ENCODE measurements at regions not wholly inside any gene's neighbourhood (a gene's known extent, or its start where the extent isn't known, plus 50 kb on each side); places are given as distances from the start of the nearest gene placed in this dataset.
"Not testable (repeated sequence)": the region's sequence is repeated elsewhere in the genome, so short reads cannot be mapped to it uniquely, and the experiment has no call there.

- no peak overlapping the region for H3K27ac ChIP-seq
- H3K27me3 ChIP-seq = no peaks in the 10 kb centered on the region
- H3K4me3 ChIP-seq = no peak overlapping the region
- TF ChIP-seq CTCF (IDR thresholded peaks at IDR 0.05) = no peak
- no peak for TF ChIP-seq POLR2A (IDR thresholded peaks at IDR 0.05)
- no peak for TF ChIP-seq EP300 (IDR thresholded peaks at IDR 0.05)
- DNase-seq (ENCODE audit: low spot score in 2 of 2) = no peak
- no peaks in the 10 kb centered on the region for H3K36me3 ChIP-seq
- WGBS, 2 donors = 51 to 64% methylated on average over 5 of the region's 5 CpGs
- no peaks in the 10 kb centered on the region for H3K9me3 ChIP-seq
- no peaks in the 10 kb centered on the region for H3K4me1 ChIP-seq
These were observed 376.4 kb downstream of the TCERG1L start for GRCh38 chr10:130935128-130935439.

GRCh38 chr10:130935897-130936550 is 375.5 kb downstream of the TCERG1L start:
- WGBS, 2 donors = 70 to 73% methylated on average over 8 to 9 of the region's 9 CpGs
- H3K27ac ChIP-seq = no peak overlapping the region
- H3K4me3 ChIP-seq = no peak overlapping the region

DNA sequence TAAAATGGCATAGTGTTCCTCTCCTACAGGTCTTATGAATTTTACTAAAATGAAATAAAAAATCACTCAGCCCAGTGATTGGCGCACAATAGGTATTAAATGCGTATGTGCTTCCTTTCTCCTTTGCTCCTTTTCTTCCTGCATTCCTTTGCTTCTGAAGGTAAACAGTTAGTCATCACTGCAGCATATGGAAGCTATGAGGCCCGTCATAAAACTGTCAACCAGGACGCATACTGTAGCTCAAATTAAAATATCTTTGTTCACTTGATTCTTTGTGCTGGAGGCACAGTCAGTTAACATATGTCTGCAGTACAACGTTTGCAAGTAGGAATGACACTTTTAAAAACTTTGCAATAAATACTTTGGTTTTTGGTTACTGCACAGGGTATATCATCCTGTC is 374.7 kb downstream of the TCERG1L start:
- H3K27me3 ChIP-seq = no peaks in the 10 kb centered on the region
- DNase-seq (ENCODE audit: low spot score in 2 of 2) = no peak
- H3K4me1 ChIP-seq = no peaks in the 10 kb centered on the region
- no peak overlapping the region for H3K27ac ChIP-seq
- 60 to 72% methylated on average over 5 of the region's 5 CpGs for WGBS, 2 donors
- no peaks in the 10 kb centered on the region for H3K36me3 ChIP-seq
- no peak overlapping the region for H3K4me3 ChIP-seq
- no peaks in the 10 kb centered on the region for H3K9me3 ChIP-seq
- TF ChIP-seq POLR2A (IDR thresholded peaks at IDR 0.05) (no peak), CTCF (IDR thresholded peaks at IDR 0.05) (no peak), EP300 (IDR thresholded peaks at IDR 0.05) (no peak)

More at GRCh38 chr10:130935897-130936550, 375.5 kb downstream of the TCERG1L start:
- no peak for DNase-seq (ENCODE audit: low spot score in 2 of 2)
- H3K27me3 ChIP-seq = no peaks in the 10 kb centered on the region
- no peaks in the 10 kb centered on the region for H3K4me1 ChIP-seq
- TF ChIP-seq CTCF (IDR thresholded peaks at IDR 0.05) (no peak), POLR2A (IDR thresholded peaks at IDR 0.05) (no peak), EP300 (IDR thresholded peaks at IDR 0.05) (no peak)
- no peaks in the 10 kb centered on the region for H3K9me3 ChIP-seq
- no peaks in the 10 kb centered on the region for H3K36me3 ChIP-seq

GRCh38 chr10:130938051-130938450 is 373.5 kb downstream of the TCERG1L start:
- DNase-seq (ENCODE audit: low spot score in 2 of 2) = no peak
- Histone ChIP-seq H3K36me3 (no peaks in the 10 kb centered on the region), H3K4me3 (no peak overlapping the region), H3K4me1 (no peaks in the 10 kb centered on the region), H3K9me3 (no peaks in the 10 kb centered on the region), H3K27me3 (no peaks in the 10 kb centered on the region), H3K27ac (no peak overlapping the region)
- WGBS, 2 donors = 82 to 92% methylated on average over 11 of the region's 11 CpGs
- TF ChIP-seq POLR2A (IDR thresholded peaks at IDR 0.05) (no peak), EP300 (IDR thresholded peaks at IDR 0.05) (no peak), CTCF (IDR thresholded peaks at IDR 0.05) (no peak)

DNA sequence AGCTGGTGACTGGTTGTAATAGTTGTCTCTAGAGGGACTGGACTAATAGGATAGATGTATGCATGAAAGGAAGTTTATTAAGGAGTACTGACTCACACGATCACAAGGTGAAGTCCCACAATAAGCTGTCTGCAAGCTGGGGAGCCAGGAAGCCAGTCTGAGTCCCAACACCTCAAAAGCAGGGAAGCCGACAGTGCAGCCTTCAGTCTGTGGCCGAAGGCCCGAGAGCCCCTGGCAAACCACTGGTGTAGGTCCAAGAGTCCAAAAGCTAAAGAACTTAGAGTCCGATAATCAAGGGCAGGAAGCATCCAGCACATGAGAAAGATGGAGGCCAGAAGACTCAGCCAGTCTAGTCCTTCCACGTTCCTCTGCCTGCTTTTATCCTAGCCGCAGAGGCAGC is 372.6 kb downstream of the TCERG1L start:
- WGBS, 2 donors = 88 to 95% methylated on average over 7 of the region's 7 CpGs

GRCh38 chr10:130941886-130942285 is 369.6 kb downstream of the TCERG1L start:
- Histone ChIP-seq H3K27ac (no peak overlapping the region), H3K9me3 (no peaks in the 10 kb centered on the region), H3K27me3 (no peaks in the 10 kb centered on the region), H3K4me3 (no peak overlapping the region), H3K4me1 (no peaks in the 10 kb centered on the region), H3K36me3 (no peaks in the 10 kb centered on the region)
- 76 to 79% methylated on average over 10 of the region's 10 CpGs for WGBS, 2 donors
- DNase-seq (ENCODE audit: low spot score in 2 of 2) = no peak
- TF ChIP-seq POLR2A (IDR thresholded peaks at IDR 0.05) = no peak

More for the DNA sequence above, 372.6 kb downstream of the TCERG1L start:
- not testable (repeated sequence) for H3K4me1 ChIP-seq; DNase-seq (ENCODE audit: low spot score in 2 of 2); H3K27me3 ChIP-seq; H3K36me3 ChIP-seq; H3K27ac ChIP-seq; H3K9me3 ChIP-seq; H3K4me3 ChIP-seq
